Adrenal gland (tissue), 9 donors: ENCODE measurements at regions not wholly inside any gene's neighbourhood (a gene's known extent, or its start where the extent isn't known, plus 50 kb on each side); places are given as distances from the start of the nearest gene placed in this dataset.

ENCODE experiments used
- DNase-seq, 7 donors: peaks; one replicate each; pipeline ENCODE4 v3.0.0-alpha.2; 2019 to 2020
- H3K27ac ChIP-seq, 5 donors: fragments of 200-600 bp; sonication (generic) in 4 of 5; 1 replicate in 3 of 5; 2 replicates in 2 of 5; pipeline versions ENCODE4 v1.5.1 to v1.8.0; 2016 to 2020; ENCODE audit warnings: mild to moderate bottlenecking in 1 of 5
- H3K27me3 ChIP-seq: fragments of 200-600 bp; 2 replicates; pipeline ENCODE4 v1.8.0; 2021
- H3K36me3 ChIP-seq, 2 donors: fragments of 200-600 bp; replicated peaks in 1 of 2; 1 replicate in 1 of 2; 2 replicates in 1 of 2; pipeline versions ENCODE4 v1.5.1 to v1.8.0; 2018 to 2022
- H3K4me1 ChIP-seq, 2 donors: fragments of 200-600 bp; replicated peaks in 1 of 2; 1 replicate in 1 of 2; 2 replicates in 1 of 2; pipeline versions ENCODE4 v1.5.1 to v1.8.0; 2018 to 2021
- H3K4me3 ChIP-seq, 4 donors: fragments of 200-600 bp; sonication (generic) in 3 of 4; one replicate each; pipeline ENCODE4 v1.5.1; 2016 to 2018
- H3K9me3 ChIP-seq, 3 donors: fragments of 200-600 bp; sonication (generic) in 1 of 3; replicated peaks in 1 of 3; 1 replicate in 2 of 3; 2 replicates in 1 of 3; pipeline versions ENCODE4 v1.5.1 to v1.8.0; 2016 to 2021
- POLR2A ChIP-seq, 2 donors: fragments of 450-650 bp; IDR thresholded peaks; one replicate each; pipeline ENCODE4 v1.6.1; 2017; ENCODE audit warnings: antibody characterized with exemption in 2 of 2, mild to moderate bottlenecking in 2 of 2, moderate library complexity in 1 of 2
- WGBS, 4 donors: extraction: QIAGEN DNeasy Blood & Tissue Kit in 2 of 4; methylation state at CpG; one replicate each; pipeline versions ENCODE4 v1.1.5 to v1.1.7; 2013 to 2017; 5-methylcytosine and 5-hydroxymethylcytosine counted together
- intact Hi-C, 2 donors: fragments of 100-400 bp; cut with DNase I; formaldehyde crosslinking; loops; one replicate each; pipeline versions ENCODE4 v1.14.1 to v1.15.0; 2022 to 2023
- small RNA-seq, 2 donors: library from RNA; depleted of rRNA; stranded (forward); fragments of <200 nt; gene quantifications; one replicate each; pipeline ENCODE3, GENCODE V24; 2016
- TF ChIP-seq, protein P1 (sequence below), 6 experiments: fragments of 450-650 bp in 4 of 6; fragments of 200-600 bp in 2 of 6; sonication (generic) in 1 of 6; IDR thresholded peaks; 1 replicate in 5 of 6; 2 replicates in 1 of 6; pipeline versions ENCODE4 v1.5.1 to v1.8.0; 2016 to 2021; ENCODE audit warnings: antibody characterized with exemption in 6 of 6, mild to moderate bottlenecking in 2 of 6, moderate library complexity in 1 of 6
- donor health status: healthy with polysubstance abuse.
- donor health status: Bipolar disorder and iron deficiency.
- donor health status: DM: yes; HTN: yes; CAD: no.
- donor health status: DM: no; HTN: no; CAD: no.
- donor health status: DM: no; HTN: no; CAD: no.

DNA sequence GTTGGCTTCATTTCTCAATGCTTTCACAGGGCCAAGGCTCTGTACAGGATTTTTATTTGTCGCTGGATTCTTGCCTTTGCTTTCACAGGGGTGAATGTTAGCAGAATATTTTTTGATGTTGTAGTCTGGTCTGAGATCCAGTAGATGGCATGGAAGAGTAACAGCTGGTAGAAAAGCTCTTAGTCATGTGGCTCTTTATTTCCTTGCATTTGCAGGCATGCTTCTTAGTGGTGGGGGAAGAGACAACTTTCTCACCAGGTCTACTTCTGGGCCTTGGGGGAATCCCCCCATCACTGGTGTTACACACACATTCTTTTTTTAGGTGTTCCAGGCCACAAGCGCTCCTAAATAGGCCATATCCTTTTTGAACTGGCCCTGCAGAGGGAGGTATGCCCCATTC lies 58.2 kb upstream of the DKK2 start:
- Histone ChIP-seq H3K27me3 (no peaks in the 10 kb centered on the region), H3K9me3 (no peaks in the 10 kb centered on the region), H3K4me3 (no peak overlapping the region), H3K27ac (no peak overlapping the region), H3K36me3 (no peaks in the 10 kb centered on the region), H3K4me1 (no peaks in the 10 kb centered on the region)
- no peak for DNase-seq
- TF ChIP-seq, protein P1, sequence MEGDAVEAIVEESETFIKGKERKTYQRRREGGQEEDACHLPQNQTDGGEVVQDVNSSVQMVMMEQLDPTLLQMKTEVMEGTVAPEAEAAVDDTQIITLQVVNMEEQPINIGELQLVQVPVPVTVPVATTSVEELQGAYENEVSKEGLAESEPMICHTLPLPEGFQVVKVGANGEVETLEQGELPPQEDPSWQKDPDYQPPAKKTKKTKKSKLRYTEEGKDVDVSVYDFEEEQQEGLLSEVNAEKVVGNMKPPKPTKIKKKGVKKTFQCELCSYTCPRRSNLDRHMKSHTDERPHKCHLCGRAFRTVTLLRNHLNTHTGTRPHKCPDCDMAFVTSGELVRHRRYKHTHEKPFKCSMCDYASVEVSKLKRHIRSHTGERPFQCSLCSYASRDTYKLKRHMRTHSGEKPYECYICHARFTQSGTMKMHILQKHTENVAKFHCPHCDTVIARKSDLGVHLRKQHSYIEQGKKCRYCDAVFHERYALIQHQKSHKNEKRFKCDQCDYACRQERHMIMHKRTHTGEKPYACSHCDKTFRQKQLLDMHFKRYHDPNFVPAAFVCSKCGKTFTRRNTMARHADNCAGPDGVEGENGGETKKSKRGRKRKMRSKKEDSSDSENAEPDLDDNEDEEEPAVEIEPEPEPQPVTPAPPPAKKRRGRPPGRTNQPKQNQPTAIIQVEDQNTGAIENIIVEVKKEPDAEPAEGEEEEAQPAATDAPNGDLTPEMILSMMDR (IDR thresholded peaks at IDR 0.05), result peak in 1 of 6 experiments; percentile 17
- no peak for TF ChIP-seq POLR2A (IDR thresholded peaks at IDR 0.05)
- WGBS, 4 donors, result 89 to 96% (median 91%) methylated on average over 2 of the region's 2 CpGs
- intact Hi-C loops, result no loop called here

Small RNA genes lying in the stretch of these regions (small RNA-seq; reads per million reads assigned to genes)
- 0 reads per million in 2 donors for gene RNU6-551P
